Memory B cell (primary cell): ENCODE measurements at regions not wholly inside any gene's neighbourhood (a gene's known extent, or its start where the extent isn't known, plus 50 kb on each side); places are given as distances from the start of the nearest gene placed in this dataset.

Experiments
- ATAC-seq: fragments of 150-1000 bp; cut with Tn5 transposase; 2 replicates; pipeline ENCODE4 v1.10.0; 2021; ENCODE audit warnings: low read depth, mild to moderate bottlenecking, moderate library complexity
- DNase-seq, 2 donors: peaks; one replicate each; pipeline ENCODE4 v3.0.0; 2022; ENCODE audit warnings: low spot score in 2 of 2
- H3K27ac Mint-ChIP-seq: one replicate; pipeline ENCODE4 v1.8.0; 2022; ENCODE audit warnings: mild to moderate bottlenecking, moderate library complexity, mixed read lengths
- H3K27me3 Mint-ChIP-seq: one replicate; pipeline ENCODE4 v1.8.0; 2022; ENCODE audit warnings: mixed read lengths
- H3K36me3 Mint-ChIP-seq: one replicate; pipeline ENCODE4 v1.8.0; 2022; ENCODE audit warnings: mild to moderate bottlenecking, mixed read lengths
- H3K4me1 Mint-ChIP-seq: one replicate; pipeline ENCODE4 v1.8.0; 2022; ENCODE audit warnings: mixed read lengths
- H3K4me3 Mint-ChIP-seq: one replicate; pipeline ENCODE4 v1.8.0; 2022; ENCODE audit warnings: mild to moderate bottlenecking, moderate library complexity, mixed read lengths
- H3K9me3 Mint-ChIP-seq: one replicate; pipeline ENCODE4 v1.8.0; 2022; ENCODE audit warnings: mixed read lengths

- no peak for ATAC-seq
- Mint-ChIP-seq H3K4me1 (no peaks in the 10 kb centered on the region), H3K9me3 (peaks cover 3% of the 10 kb centered on the region), H3K27me3 (no peaks in the 10 kb centered on the region), H3K27ac (no peak overlapping the region), H3K4me3 (no peak overlapping the region), H3K36me3 (no peaks in the 10 kb centered on the region)
- DNase-seq, result no peak
Observed at GRCh38 chr5:165119175-165119574, 1613.8 kb downstream of the MAT2B start.

- no peak for DNase-seq
- Mint-ChIP-seq H3K36me3 (no peaks in the 10 kb centered on the region), H3K4me1 (no peaks in the 10 kb centered on the region), H3K27ac (no peak overlapping the region), H3K4me3 (no peak overlapping the region), H3K27me3 (no peaks in the 10 kb centered on the region), H3K9me3 (peaks cover 1% of the 10 kb centered on the region)
- ATAC-seq, result no peak
Observed at GRCh38 chr5:165126598-165126997, 1621.2 kb downstream of the MAT2B start.

GRCh38 chr5:165127941-165128340 lies 1622.5 kb downstream of the MAT2B start:
- no peaks in the 10 kb centered on the region for H3K36me3 Mint-ChIP-seq
- no peak overlapping the region for H3K27ac Mint-ChIP-seq
- no peaks in the 10 kb centered on the region for H3K27me3 Mint-ChIP-seq
- ATAC-seq, result no peak
- no peaks in the 10 kb centered on the region for H3K4me1 Mint-ChIP-seq
- no peak for DNase-seq
- H3K4me3 Mint-ChIP-seq, result no peak overlapping the region
- peaks cover 1% of the 10 kb centered on the region for H3K9me3 Mint-ChIP-seq

GRCh38 chr5:165130656-165131055 lies 1625.2 kb downstream of the MAT2B start:
- ATAC-seq (no peak), DNase-seq (no peak)
- Mint-ChIP-seq H3K27me3 (no peaks in the 10 kb centered on the region), H3K36me3 (no peaks in the 10 kb centered on the region), H3K4me1 (no peaks in the 10 kb centered on the region), H3K4me3 (no peak overlapping the region), H3K9me3 (peaks cover 5% of the 10 kb centered on the region), H3K27ac (no peak overlapping the region)

GRCh38 chr5:165134155-165134554 lies 1628.7 kb downstream of the MAT2B start:
- ATAC-seq (no peak), DNase-seq (no peak)
- H3K27ac Mint-ChIP-seq, result no peak overlapping the region

GRCh38 chr5:165135565-165135964 lies 1630.1 kb downstream of the MAT2B start:
- ATAC-seq, result no peak
- Mint-ChIP-seq H3K27ac (no peak overlapping the region), H3K4me3 (no peak overlapping the region), H3K27me3 (no peaks in the 10 kb centered on the region), H3K9me3 (peaks cover 4% of the 10 kb centered on the region), H3K36me3 (no peaks in the 10 kb centered on the region), H3K4me1 (no peaks in the 10 kb centered on the region)
- no peak for DNase-seq

More at GRCh38 chr5:165134155-165134554, 1628.7 kb downstream of the MAT2B start:
- no peaks in the 10 kb centered on the region for H3K36me3 Mint-ChIP-seq
- no peaks in the 10 kb centered on the region for H3K4me1 Mint-ChIP-seq
- no peaks in the 10 kb centered on the region for H3K27me3 Mint-ChIP-seq
- H3K4me3 Mint-ChIP-seq, result no peak overlapping the region
- H3K9me3 Mint-ChIP-seq, result peaks cover 4% of the 10 kb centered on the region

GRCh38 chr5:165137701-165138100 lies 1632.3 kb downstream of the MAT2B start:
- Mint-ChIP-seq H3K4me1 (no peaks in the 10 kb centered on the region), H3K36me3 (no peaks in the 10 kb centered on the region), H3K27ac (no peak overlapping the region), H3K27me3 (no peaks in the 10 kb centered on the region), H3K4me3 (no peak overlapping the region), H3K9me3 (peaks cover 4% of the 10 kb centered on the region)
- no peak for DNase-seq
- ATAC-seq, result no peak

- Mint-ChIP-seq H3K36me3 (no peaks in the 10 kb centered on the region), H3K9me3 (peaks cover 4% of the 10 kb centered on the region), H3K27me3 (no peaks in the 10 kb centered on the region), H3K27ac (no peak overlapping the region), H3K4me1 (no peaks in the 10 kb centered on the region), H3K4me3 (no peak overlapping the region)
- DNase-seq, result no peak
- ATAC-seq, result no peak
Observed at GRCh38 chr5:165138236-165138635, 1632.8 kb downstream of the MAT2B start.

GRCh38 chr5:165139262-165139661 lies 1633.8 kb downstream of the MAT2B start:
- Mint-ChIP-seq H3K27me3 (no peaks in the 10 kb centered on the region), H3K4me1 (no peaks in the 10 kb centered on the region), H3K36me3 (no peaks in the 10 kb centered on the region), H3K27ac (no peak overlapping the region), H3K4me3 (no peak overlapping the region), H3K9me3 (peaks cover 4% of the 10 kb centered on the region)
- ATAC-seq (no peak), DNase-seq (no peak)

- no peaks in the 10 kb centered on the region for H3K27me3 Mint-ChIP-seq
- ATAC-seq (no peak), DNase-seq (no peak)
- H3K36me3 Mint-ChIP-seq, result no peaks in the 10 kb centered on the region
- no peaks in the 10 kb centered on the region for H3K4me1 Mint-ChIP-seq
- no peak overlapping the region for H3K4me3 Mint-ChIP-seq
- peaks cover 4% of the 10 kb centered on the region for H3K9me3 Mint-ChIP-seq
- H3K27ac Mint-ChIP-seq, result no peak overlapping the region
Observed at GRCh38 chr5:165139721-165140120, 1634.3 kb downstream of the MAT2B start.

- peaks cover 4% of the 10 kb centered on the region for H3K9me3 Mint-ChIP-seq
- H3K4me1 Mint-ChIP-seq, result no peaks in the 10 kb centered on the region
- no peaks in the 10 kb centered on the region for H3K27me3 Mint-ChIP-seq
Observed at GRCh38 chr5:165143741-165144140, 1638.3 kb downstream of the MAT2B start.

GRCh38 chr5:165149431-165149830 lies 1644.0 kb downstream of the MAT2B start:
- DNase-seq, result no peak
- Mint-ChIP-seq H3K9me3 (peaks cover 7% of the 10 kb centered on the region), H3K36me3 (no peaks in the 10 kb centered on the region), H3K4me1 (no peaks in the 10 kb centered on the region), H3K27me3 (no peaks in the 10 kb centered on the region), H3K27ac (no peak overlapping the region), H3K4me3 (no peak overlapping the region)
- no peak for ATAC-seq

More at GRCh38 chr5:165143741-165144140, 1638.3 kb downstream of the MAT2B start:
- no peaks in the 10 kb centered on the region for H3K36me3 Mint-ChIP-seq
- no peak overlapping the region for H3K4me3 Mint-ChIP-seq
- ATAC-seq (no peak), DNase-seq (no peak)
- H3K27ac Mint-ChIP-seq, result no peak overlapping the region

GRCh38 chr5:165152058-165152457 lies 1646.6 kb downstream of the MAT2B start:
- DNase-seq, result no peak
- ATAC-seq, result no peak
- Mint-ChIP-seq H3K9me3 (peaks cover 7% of the 10 kb centered on the region), H3K4me3 (no peak overlapping the region), H3K4me1 (no peaks in the 10 kb centered on the region), H3K36me3 (no peaks in the 10 kb centered on the region), H3K27ac (no peak overlapping the region), H3K27me3 (no peaks in the 10 kb centered on the region)

- Mint-ChIP-seq H3K27me3 (no peaks in the 10 kb centered on the region), H3K36me3 (no peaks in the 10 kb centered on the region)
Observed at GRCh38 chr5:165157219-165157618, 1651.8 kb downstream of the MAT2B start.

GRCh38 chr5:165161204-165161603 lies 1655.8 kb downstream of the MAT2B start:
- peaks cover 3% of the 10 kb centered on the region for H3K9me3 Mint-ChIP-seq
- H3K27me3 Mint-ChIP-seq, result no peaks in the 10 kb centered on the region
- H3K4me3 Mint-ChIP-seq, result no peak overlapping the region
- H3K27ac Mint-ChIP-seq, result no peak overlapping the region
- H3K36me3 Mint-ChIP-seq, result no peaks in the 10 kb centered on the region
- DNase-seq, result no peak
- peaks cover 2% of the 10 kb centered on the region for H3K4me1 Mint-ChIP-seq
- no peak for ATAC-seq

More at GRCh38 chr5:165157219-165157618, 1651.8 kb downstream of the MAT2B start:
- H3K27ac Mint-ChIP-seq, result no peak overlapping the region
- ATAC-seq (no peak), DNase-seq (no peak)
- H3K4me3 Mint-ChIP-seq, result no peak overlapping the region
- H3K4me1 Mint-ChIP-seq, result peaks cover 2% of the 10 kb centered on the region
- peaks cover 6% of the 10 kb centered on the region for H3K9me3 Mint-ChIP-seq
